ENCODE measurements at regions not wholly inside any gene's neighbourhood (a gene's known extent, or its start where the extent isn't known, plus 50 kb on each side); places are given as distances from the start of the nearest gene placed in this dataset.

DNA sequence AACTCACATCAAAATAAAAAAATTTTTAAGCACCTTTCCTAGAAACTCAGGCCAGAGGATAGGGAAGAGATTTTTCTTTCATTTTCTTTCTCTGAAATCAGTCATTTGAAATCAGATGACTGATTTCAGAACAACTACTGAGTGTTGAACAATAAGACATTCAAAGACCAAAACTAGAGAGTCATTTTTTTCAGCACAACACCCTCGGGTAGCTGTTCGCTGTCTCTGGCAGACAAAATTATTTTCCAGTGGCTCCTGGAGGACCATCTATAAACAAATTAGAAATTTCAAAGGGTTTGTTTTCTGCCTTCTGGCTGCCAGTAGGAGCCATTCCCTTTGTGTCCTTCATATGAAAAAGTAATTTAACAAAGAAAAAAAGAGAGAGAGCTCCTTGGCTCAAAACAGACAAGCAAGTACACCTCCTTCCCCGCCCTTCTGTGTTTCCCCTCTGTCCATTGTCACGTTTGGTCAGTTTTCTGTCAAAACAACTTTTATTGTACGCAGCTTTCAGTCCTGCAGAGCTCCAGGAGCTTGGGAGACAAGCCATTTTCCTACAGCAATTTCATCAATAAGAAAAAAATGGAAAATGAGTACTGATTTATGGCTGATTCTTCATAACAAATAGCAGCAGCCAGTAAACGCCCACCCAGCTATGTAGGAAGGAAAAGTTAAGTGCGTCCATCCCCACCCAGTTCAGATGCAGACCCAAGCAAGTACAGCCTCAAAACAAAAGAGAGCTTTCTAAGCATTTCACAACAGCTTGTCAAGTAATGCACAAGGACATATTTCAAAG, 405.2 kb downstream of the ZNF608 start:
- H3K4me3 ChIP-seq (ENCODE audit: low read depth, low read length): no peak overlapping the region

DNA sequence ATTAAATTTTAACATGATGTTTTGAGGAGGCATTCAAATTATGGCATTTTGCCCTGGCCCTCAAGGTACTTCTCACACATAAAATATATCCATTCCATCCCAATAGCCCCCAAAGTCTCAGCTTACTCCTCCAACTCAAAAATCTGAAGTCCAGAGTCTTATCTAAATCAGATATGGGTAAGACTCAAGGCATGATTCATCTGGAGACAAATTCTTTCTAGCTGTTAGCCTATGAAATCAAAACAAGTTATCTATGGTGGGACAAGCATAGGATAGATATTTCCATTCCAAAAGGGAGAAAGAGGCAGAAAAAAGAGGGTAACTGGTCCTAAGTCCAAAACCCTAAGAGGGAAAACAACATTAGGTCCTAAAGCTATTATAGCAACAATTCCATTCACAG, 408.4 kb downstream of the ZNF608 start:
- no peak overlapping the region for H3K4me3 ChIP-seq (ENCODE audit: low read depth, low read length)

DNA sequence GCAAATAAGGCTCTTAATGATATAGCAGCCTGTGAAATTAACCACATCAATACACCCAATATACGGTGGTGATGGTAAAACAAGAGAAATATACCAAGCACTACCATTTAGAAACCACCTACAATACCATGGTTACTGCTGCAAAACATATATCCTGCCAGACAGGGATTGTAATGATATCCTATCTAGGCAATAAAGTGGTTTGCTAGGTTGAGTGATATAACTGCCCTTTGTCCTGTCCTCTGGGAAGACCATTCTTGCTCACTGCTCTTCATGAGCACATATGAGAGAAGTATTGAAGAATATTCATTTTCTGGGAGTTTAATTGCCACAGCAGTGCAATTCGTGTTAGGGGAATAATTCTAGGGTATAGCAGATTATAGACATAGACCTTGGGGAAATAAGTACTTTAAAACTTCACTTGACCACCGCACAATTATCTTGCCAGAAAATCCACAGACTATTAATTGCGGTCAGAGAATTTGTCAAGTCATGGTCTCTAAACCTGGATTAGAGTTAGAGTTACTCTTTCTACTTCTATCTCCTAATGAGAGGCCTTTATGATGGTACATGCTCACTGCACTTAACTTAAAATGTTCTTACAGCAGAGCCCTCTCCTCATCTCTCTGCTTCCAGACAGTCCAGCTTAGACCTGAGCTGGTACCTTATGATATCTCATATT, 413.0 kb downstream of the ZNF608 start:
- no peak overlapping the region for H3K4me3 ChIP-seq (ENCODE audit: low read depth, low read length)

DNA sequence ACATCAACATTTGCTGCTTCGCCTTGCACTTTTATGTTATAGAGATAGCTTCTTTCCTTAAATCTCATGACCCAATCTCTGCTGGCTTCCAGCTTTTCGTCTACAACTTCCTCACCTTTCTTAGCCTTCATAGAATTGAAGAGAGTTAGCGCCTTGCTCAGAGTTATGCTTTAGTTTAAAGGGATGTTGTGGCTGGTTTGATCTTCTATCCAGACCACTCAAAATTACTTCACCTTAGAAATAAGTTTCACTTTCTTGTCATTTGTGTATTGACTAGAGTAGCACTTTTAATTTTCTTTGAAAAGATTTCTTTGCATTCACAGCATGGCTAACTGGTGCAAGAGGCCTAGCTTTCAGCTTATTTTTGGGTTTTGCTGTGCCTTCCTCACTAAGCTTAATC, 414.2 kb downstream of the ZNF608 start:
- no peak overlapping the region for H3K4me3 ChIP-seq (ENCODE audit: low read depth, low read length)

DNA sequence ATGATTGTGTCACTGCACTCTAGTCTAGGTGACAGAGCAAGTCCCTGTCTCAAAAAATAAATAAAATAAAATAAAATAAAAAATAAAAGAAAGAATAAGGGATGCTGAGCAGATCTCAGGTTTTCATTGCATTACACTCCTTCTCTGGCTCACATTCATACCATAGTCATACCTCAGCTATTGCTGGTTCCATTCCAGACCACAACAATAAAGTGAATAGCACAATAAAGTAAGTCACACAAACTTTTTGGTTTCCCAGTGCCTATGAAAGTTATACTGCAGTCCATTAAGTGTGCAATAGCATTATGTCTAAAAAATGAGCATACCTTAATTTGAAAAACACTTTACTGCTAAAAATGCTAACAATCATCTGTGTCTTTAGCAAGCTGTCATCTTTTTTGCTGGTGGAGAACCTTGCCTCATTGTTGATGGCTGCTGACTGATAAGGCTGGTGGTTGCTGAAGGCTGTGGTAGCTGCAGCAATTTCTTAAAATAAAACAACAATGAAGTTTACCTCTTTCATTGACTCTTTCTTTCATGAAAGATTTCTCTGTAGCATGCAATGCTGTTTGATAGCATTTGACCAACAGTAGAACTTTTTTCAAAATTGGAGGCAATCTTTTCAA, 415.7 kb downstream of the ZNF608 start:
- no peak overlapping the region for H3K4me3 ChIP-seq (ENCODE audit: low read depth, low read length)

DNA sequence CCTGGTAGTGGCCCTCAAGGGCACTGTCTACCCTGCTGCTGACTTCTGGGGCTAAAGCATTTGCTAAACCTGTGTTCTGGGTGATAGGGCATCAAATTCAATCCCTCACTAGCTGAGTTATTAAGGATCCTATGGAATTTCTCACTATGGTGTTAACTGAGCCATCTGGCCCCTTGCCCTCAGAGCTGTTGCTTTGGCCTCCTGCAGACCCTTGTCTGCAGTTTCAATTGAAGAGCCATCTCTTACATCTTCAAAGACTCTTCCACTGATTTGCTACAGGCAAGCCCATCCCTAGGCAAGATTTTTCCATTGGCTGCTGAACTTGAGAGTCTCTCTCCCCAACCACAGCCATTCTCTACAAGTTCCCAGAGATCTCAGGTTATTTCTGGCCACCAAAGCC, 418.2 kb downstream of the ZNF608 start:
- H3K4me3 ChIP-seq (ENCODE audit: low read depth, low read length): no peak overlapping the region

DNA sequence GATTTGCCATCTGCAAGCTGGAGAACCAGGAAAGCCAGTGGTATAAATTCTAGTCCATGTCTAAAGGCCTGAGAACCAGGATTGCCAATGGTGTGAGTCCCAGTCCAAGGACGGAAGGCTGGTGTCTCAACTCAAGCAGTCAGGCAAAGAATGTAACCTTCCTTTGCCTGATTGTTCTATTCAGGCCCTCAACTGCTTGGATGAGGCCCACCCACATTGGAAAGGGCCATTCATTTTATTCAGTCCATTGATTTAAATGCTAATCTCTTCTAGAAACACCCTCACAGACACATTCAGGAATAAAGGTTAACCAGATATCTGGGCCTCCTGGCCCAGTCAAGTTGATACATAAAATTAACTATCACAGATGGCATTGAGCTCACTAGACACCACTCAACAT, 427.8 kb downstream of the ZNF608 start:
- no peak overlapping the region for H3K4me3 ChIP-seq (ENCODE audit: low read depth, low read length)

DNA sequence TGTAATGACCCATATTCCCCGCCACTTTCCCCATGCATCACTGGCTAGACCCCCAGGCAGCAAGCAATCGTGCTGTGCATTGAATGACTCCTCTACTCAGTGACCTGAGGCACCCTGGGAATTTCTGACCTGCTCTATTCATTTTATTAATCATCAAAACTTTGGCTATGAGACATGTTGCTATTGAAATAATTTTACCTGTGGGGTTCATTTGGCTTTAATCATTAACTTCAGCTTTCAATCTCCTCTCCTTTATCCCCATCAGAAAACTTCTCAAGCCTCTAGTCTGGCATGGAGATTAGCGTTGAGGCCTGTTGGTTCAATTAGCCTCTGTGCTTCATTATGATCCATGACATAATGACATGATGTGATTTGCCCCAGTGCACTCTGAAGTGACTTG, 429.0 kb downstream of the ZNF608 start:
- H3K4me3 ChIP-seq (ENCODE audit: low read depth, low read length): no peak overlapping the region

DNA sequence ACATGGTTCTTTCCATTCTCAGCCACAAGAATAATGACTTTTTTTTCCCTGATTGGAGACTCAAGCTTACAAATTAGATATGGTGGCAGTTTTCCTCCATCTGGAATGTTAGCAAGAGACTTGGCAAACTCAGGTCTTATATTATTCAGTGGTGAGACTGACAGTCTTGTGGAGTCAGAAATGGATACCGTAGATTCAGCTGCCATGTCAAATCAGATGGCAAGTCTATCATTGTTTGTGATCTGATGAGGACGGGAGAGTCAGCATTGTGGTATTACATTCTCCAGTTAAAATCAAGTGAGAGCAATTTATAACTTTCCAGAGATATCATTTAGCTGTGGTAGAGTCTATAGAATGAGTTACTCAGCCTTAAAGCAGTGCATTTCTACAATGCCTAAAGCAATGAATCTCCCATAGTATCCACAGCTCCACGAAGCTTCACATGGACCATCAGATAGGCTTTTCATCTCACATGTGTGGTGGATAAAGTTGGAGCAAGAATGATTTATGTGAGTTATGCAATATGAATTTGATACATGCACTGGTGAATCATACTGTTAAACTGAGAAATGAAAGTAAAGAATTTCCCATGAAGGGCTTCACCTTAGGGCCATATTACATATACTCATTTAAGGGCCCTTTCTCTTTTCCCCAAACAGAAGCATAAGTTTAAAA, 430.6 kb downstream of the ZNF608 start:
- no peak overlapping the region for H3K4me3 ChIP-seq (ENCODE audit: low read depth, low read length)

DNA sequence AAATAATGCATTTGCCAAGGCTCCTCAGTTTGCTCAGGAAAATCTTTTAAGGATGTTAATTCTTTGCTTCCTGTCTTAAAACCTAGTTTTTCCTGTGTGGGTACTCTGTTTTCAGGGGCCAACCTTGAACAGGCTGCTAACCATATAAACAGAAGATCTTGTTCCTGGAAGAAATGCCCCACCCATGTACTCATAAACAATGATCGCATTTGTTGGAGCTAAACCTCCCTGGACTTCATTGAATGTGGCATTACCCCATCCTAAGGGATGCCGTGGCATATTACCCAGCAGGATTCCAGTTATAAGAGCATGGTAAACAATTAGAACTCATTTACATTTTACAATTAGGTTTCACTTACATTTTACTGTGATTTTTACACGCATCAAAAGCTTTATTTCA, 436.0 kb downstream of the ZNF608 start:
- no peak overlapping the region for H3K4me3 ChIP-seq (ENCODE audit: low read depth, low read length)

DNA sequence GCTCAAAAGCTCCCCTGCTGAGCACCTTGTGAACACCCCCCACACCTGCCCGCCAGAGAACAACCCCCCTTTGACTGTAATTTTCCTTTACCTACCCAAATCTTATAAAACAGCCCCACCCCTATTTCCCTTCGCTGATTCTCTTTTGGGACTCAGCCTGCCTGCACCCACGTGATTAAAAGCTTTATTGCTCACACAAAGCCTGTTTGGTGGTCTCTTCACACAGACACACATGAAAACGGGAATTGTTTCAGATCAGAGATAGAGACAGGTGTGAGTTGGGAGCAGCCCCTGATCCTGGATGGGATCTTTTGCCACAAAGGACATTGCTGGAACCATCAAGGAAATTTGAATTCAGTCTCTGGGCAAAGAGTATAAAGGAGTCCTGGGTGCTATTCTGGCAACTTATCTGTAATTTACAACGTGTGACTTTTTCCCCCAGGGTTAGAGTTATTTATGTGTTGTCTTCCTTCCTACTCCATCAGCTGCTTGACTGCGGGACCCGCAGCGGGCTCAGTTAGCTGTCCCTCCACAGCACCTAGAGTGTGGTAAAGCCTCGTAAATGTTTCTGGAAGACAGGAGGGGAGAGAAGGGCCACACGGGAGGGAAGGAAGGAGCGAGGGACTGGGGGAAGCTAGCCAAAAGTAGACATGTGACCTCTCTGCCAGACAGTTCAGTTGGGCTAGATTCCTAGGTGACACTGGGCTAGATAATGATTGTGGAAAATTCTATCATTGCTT, 437.0 kb downstream of the ZNF608 start:
- H3K4me3 ChIP-seq (ENCODE audit: low read depth, low read length): no peak overlapping the region

DNA sequence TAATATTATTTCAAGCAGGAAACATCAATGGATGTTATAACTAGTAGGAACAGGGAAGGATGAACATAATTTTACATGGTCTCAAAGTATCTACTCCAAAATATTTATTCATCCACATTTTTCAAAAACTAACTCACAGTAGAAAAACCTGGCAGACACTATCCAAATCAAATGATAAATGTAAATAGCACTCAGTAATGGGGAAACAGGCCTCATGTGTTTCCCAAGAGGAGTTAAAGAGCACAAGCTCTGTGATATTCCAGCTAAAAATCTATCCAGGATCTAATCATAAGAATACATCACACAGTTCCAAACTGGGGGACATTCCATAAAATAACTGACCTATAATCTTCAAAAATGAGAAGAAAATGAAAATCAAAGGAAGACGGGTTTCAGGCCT, 443.1 kb downstream of the ZNF608 start:
- no peak overlapping the region for H3K4me3 ChIP-seq (ENCODE audit: low read depth, low read length)

DNA sequence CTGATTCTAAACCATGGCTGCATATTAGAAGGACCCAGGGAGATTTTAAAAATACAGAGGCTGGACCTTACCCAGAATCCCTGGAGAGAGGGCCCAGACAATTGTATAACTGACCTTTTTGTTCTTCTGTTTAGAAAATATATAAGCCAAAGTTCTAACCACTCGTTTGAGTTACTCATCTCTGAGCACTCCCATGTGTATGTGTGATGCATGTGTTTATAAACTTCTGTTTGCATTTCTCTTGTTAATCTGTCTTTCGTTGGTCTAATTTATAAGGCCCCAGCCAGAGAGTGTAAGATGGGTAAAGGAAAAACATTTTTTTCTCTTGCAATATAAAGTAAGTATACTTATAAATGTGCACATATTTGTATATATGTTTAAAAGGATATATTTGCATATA, 443.9 kb downstream of the ZNF608 start:
- no peak overlapping the region for H3K4me3 ChIP-seq (ENCODE audit: low read depth, low read length)

DNA sequence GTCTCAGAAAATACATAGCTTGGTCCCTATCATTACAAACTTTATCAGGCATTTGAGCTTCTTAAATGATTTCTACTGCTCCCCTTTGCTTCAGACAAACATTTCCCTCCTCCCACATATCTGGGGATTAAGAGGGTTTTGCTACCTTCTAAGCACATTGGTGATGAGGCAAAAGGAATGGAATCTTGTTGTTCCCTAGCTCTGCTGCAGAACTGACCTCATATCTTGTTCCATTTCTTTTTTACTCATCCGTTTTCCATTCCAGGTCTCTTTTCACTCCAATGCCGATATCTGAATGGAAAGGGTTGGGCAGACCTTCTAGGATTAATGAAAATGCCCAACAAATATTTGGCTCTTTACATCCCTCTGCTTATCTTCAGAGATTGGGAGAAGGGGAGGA, 444.6 kb downstream of the ZNF608 start:
- no peak overlapping the region for H3K4me3 ChIP-seq (ENCODE audit: low read depth, low read length)

DNA sequence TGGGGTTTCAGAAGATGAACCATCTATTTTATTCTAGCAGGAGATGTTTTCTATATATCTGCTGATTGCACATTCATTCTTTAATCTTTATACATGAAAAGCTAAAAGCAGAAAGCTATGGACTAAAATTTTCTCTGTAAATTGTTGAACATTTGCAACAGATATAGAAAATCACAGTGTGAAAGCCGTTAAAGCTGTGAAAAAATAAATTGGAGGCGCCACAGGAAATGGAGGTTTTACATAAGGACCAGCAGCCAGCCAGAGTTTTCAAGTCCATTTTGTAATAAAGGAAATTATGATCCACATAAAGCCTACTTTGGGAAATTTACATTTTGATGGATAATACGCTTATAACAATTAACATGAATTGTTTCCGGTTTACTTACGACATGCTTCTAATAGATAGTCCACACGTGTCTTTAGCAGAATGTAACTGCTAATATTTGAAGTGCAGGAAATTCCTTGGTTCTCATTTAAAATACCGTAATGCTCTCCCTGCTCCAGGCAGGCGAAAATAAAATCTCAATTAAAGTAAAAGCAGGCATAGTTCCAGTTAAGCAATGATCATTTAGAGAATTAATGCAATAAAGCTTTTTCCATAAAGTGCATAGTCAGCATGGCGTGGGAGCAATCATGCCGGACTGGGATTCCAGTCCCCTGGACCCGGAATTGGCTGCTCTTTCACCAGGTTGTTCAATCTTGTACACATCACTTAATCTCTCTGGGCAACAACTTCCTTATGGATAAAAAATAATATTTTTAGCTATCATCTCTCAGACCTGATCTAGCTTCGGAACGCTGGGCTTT, 445.4 kb downstream of the ZNF608 start:
- no peak overlapping the region for H3K4me3 ChIP-seq (ENCODE audit: low read depth, low read length)

DNA sequence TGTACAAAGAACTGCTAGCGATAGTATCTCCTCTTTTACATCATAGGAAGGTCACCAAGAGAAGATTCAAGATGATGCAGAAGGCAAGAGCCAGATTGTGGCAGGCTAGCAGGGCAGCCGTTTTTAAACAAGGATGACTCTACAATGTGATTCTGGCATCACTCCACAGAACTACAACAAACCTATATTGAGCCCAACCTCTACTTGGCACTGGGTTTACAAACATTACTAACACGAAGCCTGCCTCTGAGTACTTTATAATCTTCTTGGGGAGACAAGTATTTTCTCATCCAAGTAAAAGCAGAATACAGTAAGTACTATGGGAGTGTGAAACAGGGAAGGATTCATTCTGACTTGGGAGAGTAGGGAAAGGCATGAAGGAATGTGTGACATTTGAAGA, 448.6 kb downstream of the ZNF608 start:
- H3K4me3 ChIP-seq (ENCODE audit: low read depth, low read length): no peak overlapping the region

DNA sequence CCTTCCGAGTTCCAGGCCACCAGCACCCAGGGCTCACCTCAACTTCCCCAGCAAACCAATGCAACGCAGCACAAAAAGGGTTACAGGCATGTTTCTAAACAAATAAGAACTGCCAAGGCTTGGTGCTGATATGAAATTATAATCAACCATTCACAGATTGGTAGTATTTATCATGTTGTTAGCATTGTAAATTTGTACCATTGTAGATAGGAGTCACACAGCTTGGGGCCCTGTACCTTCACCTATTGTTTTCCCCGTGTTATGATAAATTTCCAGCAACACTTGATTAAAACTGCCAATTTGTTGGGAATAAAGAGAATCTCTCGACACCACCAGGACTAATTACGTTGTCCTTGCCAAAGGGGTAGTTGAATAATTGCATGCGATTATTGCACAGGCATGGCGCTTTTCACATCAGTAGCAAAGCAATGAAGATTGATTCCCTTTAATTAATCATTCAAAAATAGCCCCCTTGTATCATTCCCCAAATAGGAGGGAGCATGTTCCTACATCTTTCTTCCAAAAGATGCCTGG, 454.1 kb downstream of the ZNF608 start:
- H3K4me3 ChIP-seq (ENCODE audit: low read depth, low read length): no peak overlapping the region

DNA sequence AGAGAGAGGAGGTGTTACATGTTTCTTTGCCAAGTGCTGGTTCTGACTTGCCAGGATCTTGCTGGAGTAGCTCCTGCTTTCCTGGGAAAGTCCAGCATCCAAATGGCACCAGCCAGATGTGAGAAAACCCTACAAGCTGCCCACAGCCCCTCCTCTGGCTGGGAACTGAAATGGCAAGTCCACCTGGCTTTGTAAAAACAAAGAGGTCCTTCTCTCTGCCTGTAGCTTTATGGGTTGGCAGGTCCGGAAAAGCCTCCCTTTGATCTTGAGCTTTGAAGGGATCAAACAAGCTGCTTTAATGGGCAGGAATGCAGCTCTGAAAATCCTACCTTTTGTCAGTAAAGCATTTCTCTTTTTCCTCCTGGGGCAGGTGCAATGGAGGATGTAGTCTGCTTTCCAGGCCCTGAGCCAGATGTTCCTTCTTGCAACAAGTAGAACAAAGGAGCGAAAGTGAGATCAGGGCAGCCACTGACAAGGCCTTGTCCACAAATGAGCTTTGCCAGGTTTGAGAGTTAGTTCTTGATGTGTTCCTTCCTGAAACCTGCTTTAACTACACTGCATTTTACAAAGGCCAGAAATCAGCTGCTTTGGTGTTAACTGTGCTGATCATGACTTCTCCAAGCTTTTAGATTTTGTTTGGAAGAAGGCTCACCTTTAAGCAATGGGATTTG, 456.7 kb downstream of the ZNF608 start:
- H3K4me3 ChIP-seq (ENCODE audit: low read depth, low read length): no peak overlapping the region

DNA sequence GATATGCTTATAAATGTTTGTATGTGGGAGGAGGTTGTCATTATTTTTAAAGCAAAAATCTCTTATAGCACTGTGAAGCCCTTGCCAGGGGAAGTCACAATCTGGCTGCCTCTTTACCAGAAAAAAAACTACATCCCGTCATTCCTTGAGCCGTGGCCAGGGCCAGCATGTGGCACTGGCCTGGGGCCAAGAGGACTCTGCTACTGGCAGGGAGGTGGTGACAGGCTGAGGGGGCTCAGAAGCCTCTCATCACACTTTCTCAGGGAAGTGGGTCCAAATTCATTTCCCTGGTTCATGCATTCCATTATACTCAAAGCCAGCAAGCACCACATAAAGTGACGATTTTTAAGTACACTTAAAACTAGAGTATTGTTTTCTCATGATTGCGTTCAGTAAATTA, 457.3 kb downstream of the ZNF608 start:
- no peak overlapping the region for H3K4me3 ChIP-seq (ENCODE audit: low read depth, low read length)
